ENCODE measurements at regions not wholly inside any gene's neighbourhood (a gene's known extent, or its start where the extent isn't known, plus 50 kb on each side); places are given as distances from the start of the nearest gene placed in this dataset.

DNA sequence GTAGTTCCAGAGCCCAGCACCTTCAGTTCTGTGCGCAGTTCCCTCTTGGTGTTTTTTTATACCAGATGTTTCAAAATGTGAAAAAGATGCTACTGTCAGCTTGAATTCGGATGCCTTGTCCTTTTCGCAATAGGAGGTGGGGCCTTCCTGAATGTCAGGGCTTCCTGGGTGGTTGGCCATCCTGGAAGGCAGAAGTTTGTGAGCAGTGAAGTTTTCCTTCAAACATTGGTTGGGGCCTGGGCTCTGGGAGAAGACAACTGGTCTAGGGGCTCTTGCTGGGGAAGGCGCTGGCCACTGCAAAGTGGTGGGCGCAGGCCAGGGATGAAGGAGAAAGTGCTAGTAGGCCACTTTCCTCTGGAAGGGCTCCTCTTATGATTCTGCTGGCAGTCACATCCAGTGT lies 56.8 kb upstream of the JAZF1 start:
- TF ChIP-seq POLR2A (IDR thresholded peaks at IDR 0.05; ENCODE audit: low read length) (no peak), GATA1 (IDR thresholded peaks at IDR 0.05; ENCODE audit: low read depth, low read length) (no peak)

All from erythroblast (primary cell).